ENCODE measurements at regions not wholly inside any gene's neighbourhood (a gene's known extent, or its start where the extent isn't known, plus 50 kb on each side); places are given as distances from the start of the nearest gene placed in this dataset.

DNA sequence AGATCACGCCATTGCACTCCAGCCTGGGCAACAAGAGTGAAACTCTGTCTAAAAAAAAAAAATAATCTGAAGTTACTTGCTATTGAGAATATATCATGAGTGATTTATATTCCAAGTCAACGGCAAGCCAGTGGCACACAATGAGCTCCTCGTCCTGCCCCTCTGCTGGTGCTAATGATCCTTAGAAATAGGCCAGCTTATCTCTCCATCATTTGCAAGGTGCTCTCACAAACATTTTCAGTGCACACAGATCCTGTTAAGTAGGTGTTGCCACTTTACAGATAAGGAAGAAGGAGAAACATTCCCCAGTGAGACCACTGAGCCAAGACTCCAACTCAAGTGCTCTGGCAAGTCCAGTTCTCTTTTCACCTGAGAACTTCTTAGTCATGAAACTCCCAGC lies 91.3 kb upstream of the GPR45 start:
- no peak for DNase-seq

DNA sequence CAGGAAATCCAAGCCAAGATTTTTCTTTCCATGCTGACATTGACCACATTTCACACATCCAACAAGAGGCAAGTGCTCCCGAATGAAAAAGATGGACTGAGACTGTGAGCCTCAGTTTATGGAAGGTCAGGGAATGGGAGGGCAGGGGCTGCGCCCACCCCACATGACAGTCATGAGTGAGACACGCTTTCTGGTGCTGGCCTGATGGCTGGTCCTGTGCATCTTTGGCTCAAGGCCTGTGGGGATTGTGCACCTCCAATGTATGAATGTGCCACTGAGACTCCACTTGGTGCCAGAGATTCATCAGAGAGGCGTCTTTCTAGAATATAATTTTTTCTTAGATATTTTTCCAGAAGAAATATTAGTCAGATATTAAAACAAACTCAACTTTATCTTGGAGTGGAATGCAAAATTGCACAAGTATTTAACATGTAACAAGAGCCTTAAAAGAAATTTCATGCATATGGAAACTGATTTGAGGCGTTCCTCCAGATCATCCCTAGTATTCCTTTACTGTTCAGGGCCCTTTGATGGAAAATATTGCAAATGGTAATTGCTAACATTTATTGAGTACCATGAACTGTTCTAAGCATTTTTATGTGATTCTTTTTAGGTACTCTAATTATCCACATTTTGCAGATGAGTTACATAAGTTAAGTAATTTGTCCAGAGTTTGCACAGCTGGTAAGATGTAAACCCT lies 87.3 kb upstream of the GPR45 start:
- DNase-seq: no peak

DNA sequence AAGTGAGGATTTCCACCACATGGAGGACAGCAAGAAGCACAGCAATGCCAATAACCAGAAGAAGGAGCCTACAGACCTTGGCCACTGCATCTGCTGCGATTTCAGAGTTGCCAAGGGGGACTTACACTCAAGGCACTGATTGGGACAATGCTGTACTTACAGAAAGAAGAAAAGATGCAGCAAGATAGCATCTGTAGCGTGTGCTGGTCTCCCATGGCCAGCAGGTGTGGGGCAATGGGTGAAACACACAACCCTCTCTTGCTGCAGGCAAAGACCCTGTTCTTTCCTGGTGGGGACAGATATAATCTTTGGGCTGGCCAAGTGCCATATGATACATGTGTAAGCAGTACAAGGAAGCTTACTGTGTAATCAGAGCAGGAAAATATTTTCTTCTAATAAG lies 85.4 kb upstream of the GPR45 start:
- no peak for DNase-seq

DNA sequence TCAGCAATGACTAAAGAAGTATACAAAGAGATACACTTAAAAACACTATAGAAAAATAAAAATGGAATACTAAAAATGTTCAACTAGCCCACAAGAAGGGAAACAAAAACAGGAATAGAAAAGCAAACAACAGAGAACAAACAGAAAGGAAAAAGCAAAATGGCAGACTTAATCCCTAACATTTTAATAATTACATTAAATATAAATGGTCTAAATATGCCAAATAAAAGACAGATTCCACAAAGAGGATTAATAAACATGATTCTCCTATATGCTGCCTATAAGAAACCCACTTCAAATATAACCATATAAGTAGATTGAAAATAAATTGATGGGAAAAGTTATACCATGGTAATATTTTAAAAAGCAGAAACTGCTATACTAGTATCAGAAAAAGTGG lies 83.5 kb upstream of the GPR45 start:
- no peak for DNase-seq

DNA sequence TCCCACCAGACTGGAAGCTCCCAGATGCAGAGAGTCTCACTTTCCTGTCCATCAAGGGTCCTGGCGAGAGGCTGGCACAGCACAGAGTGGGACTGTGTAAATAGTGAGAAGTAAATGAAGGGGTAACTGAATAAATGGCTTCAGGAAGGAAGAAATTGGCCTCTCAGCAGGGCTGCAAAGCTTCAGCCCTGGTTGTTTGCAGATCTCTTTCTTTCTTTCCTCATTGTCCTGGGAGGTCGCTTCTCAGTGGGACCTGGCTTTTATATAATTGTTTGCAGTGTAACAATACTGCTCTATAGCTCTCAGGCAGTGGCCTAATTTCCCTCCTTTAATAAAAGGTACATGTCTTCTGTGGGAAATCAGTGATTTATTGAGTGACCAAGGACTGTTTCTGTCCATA lies 74.9 kb upstream of the GPR45 start:
- no peak for DNase-seq

- no peak for DNase-seq
These were observed 73.0 kb upstream of the GPR45 start for GRCh38 chr2:105168543-105168942.

DNA sequence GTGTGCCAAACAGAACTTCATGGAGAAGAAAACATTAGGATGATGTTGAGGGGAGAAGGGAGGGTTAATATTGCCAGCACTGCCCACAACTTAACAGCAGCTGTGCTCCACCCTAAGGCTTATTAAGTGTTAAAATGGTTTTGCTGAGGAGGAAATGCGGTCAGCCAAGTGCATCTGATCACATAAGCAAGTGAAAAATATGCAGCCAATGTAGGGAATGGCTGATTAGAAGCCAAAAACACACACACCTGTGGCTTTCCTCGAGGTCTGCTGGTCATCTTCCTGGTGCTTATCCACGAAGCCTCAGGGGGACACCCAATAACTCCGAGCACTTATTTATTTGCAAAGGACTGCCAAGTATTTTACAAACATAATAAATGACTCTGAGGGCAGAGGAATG lies 66.3 kb upstream of the GPR45 start:
- DNase-seq: no peak

- DNase-seq: no peak
These were observed 65.1 kb upstream of the GPR45 start for GRCh38 chr2:105176429-105176828.

- no peak for DNase-seq
These were observed 64.5 kb upstream of the GPR45 start for GRCh38 chr2:105177008-105177407.

DNA sequence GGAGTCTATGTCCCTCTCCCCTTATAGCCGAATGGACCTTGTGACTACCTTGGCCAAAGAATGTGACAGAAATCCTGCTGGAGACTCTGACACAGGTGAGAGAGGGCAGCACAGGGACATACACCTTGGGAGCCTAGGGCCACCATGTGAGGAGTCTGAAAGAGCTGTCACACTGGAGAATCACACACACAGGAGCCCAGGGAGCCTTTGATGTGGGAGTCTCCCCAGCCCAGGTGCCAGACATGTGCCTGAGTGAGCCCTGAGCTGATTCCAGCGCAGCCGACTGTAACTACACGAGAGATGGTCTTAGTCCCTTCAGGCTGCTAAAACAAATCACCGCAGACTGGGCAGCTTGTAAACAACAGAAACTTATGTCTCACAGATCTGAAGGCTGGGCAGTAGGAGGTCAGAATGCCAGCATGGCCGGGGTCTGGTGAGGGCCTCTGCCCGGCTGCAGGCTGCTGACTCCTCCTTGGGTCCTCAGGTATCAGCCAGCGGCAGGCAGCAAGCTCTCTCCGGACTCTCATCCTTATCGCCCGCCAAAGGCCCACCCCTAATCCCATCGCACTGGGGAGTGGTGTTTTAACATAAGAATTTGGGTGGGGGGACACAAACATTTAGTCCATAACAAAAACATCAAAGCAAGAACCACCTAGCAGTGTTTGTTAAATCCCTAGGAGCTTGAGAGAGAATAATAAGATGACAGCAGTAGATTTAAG lies 63.8 kb upstream of the GPR45 start:
- DNase-seq: no peak

GRCh38 chr2:105179469-105180372 lies 61.8 kb upstream of the GPR45 start:
- peak in 1 of 2 donors; percentile 20 for DNase-seq

DNA sequence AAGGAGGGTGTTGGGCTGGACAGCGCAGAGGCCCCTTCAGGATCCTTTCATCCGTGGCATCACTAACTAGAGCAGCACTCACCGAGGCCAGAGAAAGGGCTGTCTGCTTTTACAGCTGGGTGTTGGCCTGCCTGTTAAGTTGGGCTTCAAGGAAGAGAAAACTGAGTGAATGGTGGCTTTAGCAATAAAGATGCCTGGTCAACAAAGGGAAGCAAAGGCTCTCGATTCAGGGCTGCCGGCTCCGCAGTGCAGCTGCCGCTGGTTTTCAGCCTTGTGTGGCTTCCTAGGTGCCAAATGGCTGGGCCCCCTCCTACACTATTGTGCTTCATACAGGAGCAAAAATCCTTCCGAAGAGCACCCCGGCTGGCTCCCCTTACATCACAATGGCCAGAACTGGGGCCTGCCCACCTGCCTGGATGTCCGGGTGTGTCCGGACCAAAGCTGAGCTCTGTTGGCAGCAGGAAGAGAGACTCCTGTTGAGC lies 61.0 kb upstream of the GPR45 start:
- DNase-seq: no peak

GRCh38 chr2:105181282-105181681 lies 60.3 kb upstream of the GPR45 start:
- no peak for DNase-seq

DNA sequence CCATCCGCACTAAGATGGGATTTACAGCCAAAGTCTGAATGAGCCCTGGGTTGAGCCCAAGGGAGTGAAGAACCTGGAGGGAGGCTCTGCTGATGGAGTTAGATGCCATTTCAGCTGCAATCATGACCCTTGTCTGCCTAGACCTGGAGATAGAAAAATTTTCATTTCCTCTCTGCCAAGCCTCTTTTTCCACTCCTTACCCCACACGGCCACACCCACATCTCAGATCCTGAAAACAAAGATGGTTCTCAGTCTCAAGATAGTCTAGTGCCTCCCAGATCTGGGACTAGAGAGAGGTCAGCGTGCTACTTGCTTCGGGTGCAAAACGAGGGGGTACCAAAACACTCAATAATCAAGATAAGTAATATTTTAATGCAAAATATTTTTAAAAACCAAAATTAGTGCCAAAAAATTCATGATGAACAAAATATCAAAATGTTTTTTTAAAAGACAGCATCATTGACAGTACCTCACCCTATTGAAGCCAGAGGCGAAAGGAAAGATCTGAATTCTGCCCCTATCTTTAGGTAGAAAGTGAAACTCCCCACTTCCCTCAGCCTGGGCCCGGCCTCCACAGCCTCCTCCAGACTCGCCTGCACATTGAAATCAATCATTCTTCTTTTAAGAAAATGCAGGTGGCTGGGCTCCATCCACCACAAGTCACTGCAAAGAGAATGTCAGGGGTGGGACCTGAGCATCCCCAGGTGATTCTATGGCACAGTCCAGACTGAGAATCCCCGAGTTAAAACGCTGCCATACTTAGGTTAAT lies 57.8 kb upstream of the GPR45 start:
- no peak for DNase-seq

GRCh38 chr2:105184420-105184819 lies 57.1 kb upstream of the GPR45 start:
- no peak for DNase-seq

- no peak for DNase-seq
These were observed 54.5 kb upstream of the GPR45 start for GRCh38 chr2:105186967-105187498.

DNA sequence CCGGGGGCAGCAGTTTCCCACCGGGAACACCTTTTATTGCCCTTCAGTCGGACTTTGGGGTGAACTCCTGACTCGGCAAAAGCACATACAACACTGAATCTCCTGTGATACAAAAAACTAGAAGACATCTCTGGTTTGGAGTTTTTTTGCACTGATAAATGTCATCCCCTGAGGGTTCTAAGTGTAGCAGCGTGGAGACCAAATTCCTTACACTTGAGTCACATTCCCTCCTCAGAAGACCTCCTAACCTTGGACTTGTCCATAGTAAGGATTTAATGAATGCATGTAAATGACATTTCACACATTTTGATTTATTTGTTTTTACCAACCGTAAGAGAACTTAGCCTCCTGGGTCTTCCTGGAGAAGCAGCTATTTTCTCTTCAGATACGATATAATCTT lies 54.0 kb upstream of the GPR45 start:
- DNase-seq: no peak

GRCh38 chr2:105188343-105188742 lies 53.2 kb upstream of the GPR45 start:
- DNase-seq: no peak
